ENCODE measurements at regions not wholly inside any gene's neighbourhood (a gene's known extent, or its start where the extent isn't known, plus 50 kb on each side); places are given as distances from the start of the nearest gene placed in this dataset.

GRCh38 chr1:69320757-69321211, 246.9 kb upstream of the LRRC7 start:
- TF ChIP-seq POLR2A (IDR thresholded peaks at IDR 0.05; ENCODE audit: low read depth, low read length) (no peak), POLR2AphosphoS5 (IDR thresholded peaks at IDR 0.05; ENCODE audit: low read depth, low read length) (no peak)

Data from GM12892 (cell line).